DOHH2 (cell line): ENCODE measurements at regions not wholly inside any gene's neighbourhood (a gene's known extent, or its start where the extent isn't known, plus 50 kb on each side); places are given as distances from the start of the nearest gene placed in this dataset.

Source experiments
- CTCF ChIP-seq: fragments of 200-600 bp; sonication (generic); IDR thresholded peaks from one replicate; pipeline ENCODE4 v1.5.1; 2014; ENCODE audit warnings: antibody characterized with exemption, mild to moderate bottlenecking, low read depth, low read length; ENCODE audit not compliant: poor library complexity, severe bottlenecking
- EZH2phosphoT487 ChIP-seq: fragments of 200-600 bp; sonication (generic); IDR thresholded peaks from 2 replicates; pipeline ENCODE4 v1.6.1; 2017; ENCODE audit warnings: borderline replicate concordance, mild to moderate bottlenecking, antibody characterized with exemption, low read length, moderate library complexity, mixed read lengths

DNA sequence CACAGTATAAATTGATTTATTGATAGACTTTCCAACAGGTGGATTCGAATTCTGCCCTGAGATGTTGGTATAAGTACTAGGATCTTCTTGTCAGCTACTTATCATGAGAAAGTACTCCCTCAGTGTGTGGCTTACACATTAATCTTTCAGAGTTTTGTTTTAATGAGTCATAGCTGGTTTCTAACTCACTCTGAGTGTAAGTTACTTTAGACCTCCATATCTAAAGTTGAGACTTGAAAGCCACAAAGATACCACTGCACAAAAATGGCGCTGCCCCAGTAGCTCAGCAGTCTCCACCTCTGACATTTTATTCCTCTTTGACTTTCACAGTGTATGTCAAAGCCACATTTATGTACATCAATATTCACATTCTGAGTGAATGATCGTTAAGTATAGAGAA lies 318.5 kb downstream of the ARAP2 start:
- TF ChIP-seq CTCF (no peak), EZH2phosphoT487 (no peak)
